ENCODE measurements at regions not wholly inside any gene's neighbourhood (a gene's known extent, or its start where the extent isn't known, plus 50 kb on each side); places are given as distances from the start of the nearest gene placed in this dataset.

GRCh38 chr16:86444261-86444660 lies 66.1 kb upstream of the FOXF1 start:
- no peak for TF ChIP-seq CTBP1 (IDR thresholded peaks at IDR 0.05; ENCODE audit: borderline replicate concordance)
- TF ChIP-seq LEF1 (IDR thresholded peaks at IDR 0.05; ENCODE audit: borderline replicate concordance), result no peak
